ENCODE measurements at regions not wholly inside any gene's neighbourhood (a gene's known extent, or its start where the extent isn't known, plus 50 kb on each side); places are given as distances from the start of the nearest gene placed in this dataset.

DNA sequence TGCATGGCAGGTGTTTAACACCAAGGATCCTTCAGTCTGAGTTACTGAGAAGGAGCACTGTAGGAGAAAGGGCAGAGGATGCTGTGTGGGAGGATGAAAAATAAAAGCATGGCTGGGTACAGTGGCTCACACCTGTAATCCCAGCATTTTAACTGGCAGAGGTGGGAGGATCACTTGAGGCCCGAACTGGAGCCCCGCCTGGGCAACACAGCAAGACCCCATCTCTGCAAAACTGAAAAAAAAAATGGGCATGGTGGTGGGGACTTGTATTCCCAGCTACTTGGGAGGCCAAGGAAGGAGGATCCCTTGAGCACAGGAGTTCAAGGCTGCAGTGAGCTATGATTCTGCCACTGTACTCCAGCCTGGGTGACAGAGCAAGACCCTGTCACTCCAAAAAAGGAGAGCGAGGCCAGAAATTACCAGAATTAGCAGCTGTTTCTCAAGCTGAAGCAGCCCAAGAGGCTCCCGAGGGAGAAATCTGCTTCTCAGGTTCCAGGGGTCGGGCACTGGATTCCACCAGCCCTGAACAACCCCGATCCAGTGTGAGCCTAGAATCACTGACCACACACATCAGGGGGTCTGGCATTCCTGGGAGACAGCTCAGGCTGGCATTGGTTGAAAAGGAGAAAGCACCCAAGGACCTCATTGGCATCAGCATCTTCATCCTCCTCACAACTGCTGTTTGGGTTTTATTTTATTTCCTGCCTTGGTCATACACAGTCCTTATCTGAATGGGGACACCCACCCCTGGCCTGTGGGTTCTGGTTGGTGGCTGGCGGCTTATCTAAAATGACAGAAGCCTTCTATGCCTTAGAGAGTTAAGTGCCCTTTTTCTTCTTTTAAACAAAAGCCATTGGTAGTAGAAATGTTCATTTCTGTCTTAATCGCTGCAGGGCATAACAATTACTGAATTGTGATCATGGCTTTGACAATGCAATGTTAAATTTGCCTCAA is 66.3 kb upstream of the TRIM2 start:
- H3K27ac ChIP-seq (ENCODE audit: low read depth in 1 of 2, low read length in 2 of 2), result no peak overlapping the region
- H3K36me3 ChIP-seq (ENCODE audit: control insufficient read depth in 4 of 4, insufficient read depth in 3 of 4, low read depth in 1 of 4, low read length in 3 of 4), result no peaks in the 10 kb centered on the region
- H3K27me3 ChIP-seq (ENCODE audit: control insufficient read depth in 4 of 4, insufficient read depth in 4 of 4, low read length in 3 of 4), result no peaks in the 10 kb centered on the region
- WGBS, result 87% methylated on average over 8 of the region's 8 CpGs
- TF ChIP-seq, protein P1, sequence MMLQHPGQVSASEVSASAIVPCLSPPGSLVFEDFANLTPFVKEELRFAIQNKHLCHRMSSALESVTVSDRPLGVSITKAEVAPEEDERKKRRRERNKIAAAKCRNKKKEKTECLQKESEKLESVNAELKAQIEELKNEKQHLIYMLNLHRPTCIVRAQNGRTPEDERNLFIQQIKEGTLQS (IDR thresholded peaks at IDR 0.05), result no peak
- TF ChIP-seq, protein P2, sequence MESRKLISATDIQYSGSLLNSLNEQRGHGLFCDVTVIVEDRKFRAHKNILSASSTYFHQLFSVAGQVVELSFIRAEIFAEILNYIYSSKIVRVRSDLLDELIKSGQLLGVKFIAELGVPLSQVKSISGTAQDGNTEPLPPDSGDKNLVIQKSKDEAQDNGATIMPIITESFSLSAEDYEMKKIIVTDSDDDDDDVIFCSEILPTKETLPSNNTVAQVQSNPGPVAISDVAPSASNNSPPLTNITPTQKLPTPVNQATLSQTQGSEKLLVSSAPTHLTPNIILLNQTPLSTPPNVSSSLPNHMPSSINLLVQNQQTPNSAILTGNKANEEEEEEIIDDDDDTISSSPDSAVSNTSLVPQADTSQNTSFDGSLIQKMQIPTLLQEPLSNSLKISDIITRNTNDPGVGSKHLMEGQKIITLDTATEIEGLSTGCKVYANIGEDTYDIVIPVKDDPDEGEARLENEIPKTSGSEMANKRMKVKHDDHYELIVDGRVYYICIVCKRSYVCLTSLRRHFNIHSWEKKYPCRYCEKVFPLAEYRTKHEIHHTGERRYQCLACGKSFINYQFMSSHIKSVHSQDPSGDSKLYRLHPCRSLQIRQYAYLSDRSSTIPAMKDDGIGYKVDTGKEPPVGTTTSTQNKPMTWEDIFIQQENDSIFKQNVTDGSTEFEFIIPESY (IDR thresholded peaks at IDR 0.05), result no peak
- TF ChIP-seq TAF1 (conservative IDR thresholded peaks at IDR 0.05), result no peak
- no peak for TF ChIP-seq SP1 (IDR thresholded peaks at IDR 0.05)
- TF ChIP-seq HNF4A (conservative IDR thresholded peaks at IDR 0.05), result no peak
- no peak for TF ChIP-seq JUND (IDR thresholded peaks at IDR 0.05)
- TF ChIP-seq NR2F2 (IDR thresholded peaks at IDR 0.05), result no peak
- no peak for TF ChIP-seq HNF4G (IDR thresholded peaks at IDR 0.05)
- peaks cover 0 to 2% (median 1%) of the 10 kb centered on the region in 4 donors for H3K4me1 ChIP-seq (ENCODE audit: control insufficient read depth in 4 of 4, insufficient read depth in 4 of 4, low read length in 3 of 4)
- H3K9ac ChIP-seq (ENCODE audit: low read depth in 1 of 2, low read length in 2 of 2), result no peak overlapping the region
- no peaks in the 10 kb centered on the region for H3K9me3 ChIP-seq (ENCODE audit: control insufficient read depth in 4 of 4, low read length in 3 of 4)
- no peak overlapping the region for H3K4me3 ChIP-seq (ENCODE audit: low read depth in 1 of 3, low read length in 3 of 3)
- DNase-seq (ENCODE audit: low spot score), result peak; percentile 57

DNA sequence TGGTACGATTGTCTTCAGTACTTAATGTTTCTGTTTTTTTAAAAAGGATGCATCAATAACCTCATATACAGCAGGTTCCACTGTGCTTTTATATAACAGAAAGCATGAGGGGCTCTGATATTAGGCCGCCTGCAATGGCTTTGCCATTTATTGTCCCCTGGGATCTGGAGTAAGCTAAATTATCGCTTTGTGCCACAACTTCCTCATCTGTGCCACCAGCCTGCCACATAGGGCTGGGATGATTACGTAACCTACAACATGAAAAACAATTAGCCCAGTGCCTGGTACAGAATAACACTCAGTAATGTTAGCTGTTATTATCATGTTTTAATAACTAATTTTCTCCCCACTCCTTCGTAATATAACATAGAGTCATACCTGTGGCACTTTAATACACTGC is 65.5 kb upstream of the TRIM2 start:
- no peak overlapping the region for H3K9ac ChIP-seq (ENCODE audit: low read depth in 1 of 2, low read length in 2 of 2)
- H3K4me1 ChIP-seq (ENCODE audit: control insufficient read depth in 4 of 4, insufficient read depth in 4 of 4, low read length in 3 of 4), result peaks cover 3 to 7% (median 6%) of the 10 kb centered on the region in 4 donors
- TF ChIP-seq, protein P3, sequence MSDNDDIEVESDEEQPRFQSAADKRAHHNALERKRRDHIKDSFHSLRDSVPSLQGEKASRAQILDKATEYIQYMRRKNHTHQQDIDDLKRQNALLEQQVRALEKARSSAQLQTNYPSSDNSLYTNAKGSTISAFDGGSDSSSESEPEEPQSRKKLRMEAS (IDR thresholded peaks at IDR 0.05), result no peak
- TF ChIP-seq HNF4G (IDR thresholded peaks at IDR 0.05) (no peak), EGR1 (IDR thresholded peaks at IDR 0.05; ENCODE audit: low read depth in 2 of 2) (no peak), RAD21 (IDR thresholded peaks at IDR 0.05) (no peak), NR2F2 (IDR thresholded peaks at IDR 0.05) (no peak), RXRA (IDR thresholded peaks at IDR 0.05) (no peak), HNF4A (conservative IDR thresholded peaks at IDR 0.05) (no peak)
- TF ChIP-seq, protein P4, sequence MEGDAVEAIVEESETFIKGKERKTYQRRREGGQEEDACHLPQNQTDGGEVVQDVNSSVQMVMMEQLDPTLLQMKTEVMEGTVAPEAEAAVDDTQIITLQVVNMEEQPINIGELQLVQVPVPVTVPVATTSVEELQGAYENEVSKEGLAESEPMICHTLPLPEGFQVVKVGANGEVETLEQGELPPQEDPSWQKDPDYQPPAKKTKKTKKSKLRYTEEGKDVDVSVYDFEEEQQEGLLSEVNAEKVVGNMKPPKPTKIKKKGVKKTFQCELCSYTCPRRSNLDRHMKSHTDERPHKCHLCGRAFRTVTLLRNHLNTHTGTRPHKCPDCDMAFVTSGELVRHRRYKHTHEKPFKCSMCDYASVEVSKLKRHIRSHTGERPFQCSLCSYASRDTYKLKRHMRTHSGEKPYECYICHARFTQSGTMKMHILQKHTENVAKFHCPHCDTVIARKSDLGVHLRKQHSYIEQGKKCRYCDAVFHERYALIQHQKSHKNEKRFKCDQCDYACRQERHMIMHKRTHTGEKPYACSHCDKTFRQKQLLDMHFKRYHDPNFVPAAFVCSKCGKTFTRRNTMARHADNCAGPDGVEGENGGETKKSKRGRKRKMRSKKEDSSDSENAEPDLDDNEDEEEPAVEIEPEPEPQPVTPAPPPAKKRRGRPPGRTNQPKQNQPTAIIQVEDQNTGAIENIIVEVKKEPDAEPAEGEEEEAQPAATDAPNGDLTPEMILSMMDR (IDR thresholded peaks at IDR 0.05; ENCODE audit: low read depth, low read length, missing input control), result no peak
- TF ChIP-seq, protein P5, sequence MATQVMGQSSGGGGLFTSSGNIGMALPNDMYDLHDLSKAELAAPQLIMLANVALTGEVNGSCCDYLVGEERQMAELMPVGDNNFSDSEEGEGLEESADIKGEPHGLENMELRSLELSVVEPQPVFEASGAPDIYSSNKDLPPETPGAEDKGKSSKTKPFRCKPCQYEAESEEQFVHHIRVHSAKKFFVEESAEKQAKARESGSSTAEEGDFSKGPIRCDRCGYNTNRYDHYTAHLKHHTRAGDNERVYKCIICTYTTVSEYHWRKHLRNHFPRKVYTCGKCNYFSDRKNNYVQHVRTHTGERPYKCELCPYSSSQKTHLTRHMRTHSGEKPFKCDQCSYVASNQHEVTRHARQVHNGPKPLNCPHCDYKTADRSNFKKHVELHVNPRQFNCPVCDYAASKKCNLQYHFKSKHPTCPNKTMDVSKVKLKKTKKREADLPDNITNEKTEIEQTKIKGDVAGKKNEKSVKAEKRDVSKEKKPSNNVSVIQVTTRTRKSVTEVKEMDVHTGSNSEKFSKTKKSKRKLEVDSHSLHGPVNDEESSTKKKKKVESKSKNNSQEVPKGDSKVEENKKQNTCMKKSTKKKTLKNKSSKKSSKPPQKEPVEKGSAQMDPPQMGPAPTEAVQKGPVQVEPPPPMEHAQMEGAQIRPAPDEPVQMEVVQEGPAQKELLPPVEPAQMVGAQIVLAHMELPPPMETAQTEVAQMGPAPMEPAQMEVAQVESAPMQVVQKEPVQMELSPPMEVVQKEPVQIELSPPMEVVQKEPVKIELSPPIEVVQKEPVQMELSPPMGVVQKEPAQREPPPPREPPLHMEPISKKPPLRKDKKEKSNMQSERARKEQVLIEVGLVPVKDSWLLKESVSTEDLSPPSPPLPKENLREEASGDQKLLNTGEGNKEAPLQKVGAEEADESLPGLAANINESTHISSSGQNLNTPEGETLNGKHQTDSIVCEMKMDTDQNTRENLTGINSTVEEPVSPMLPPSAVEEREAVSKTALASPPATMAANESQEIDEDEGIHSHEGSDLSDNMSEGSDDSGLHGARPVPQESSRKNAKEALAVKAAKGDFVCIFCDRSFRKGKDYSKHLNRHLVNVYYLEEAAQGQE (IDR thresholded peaks at IDR 0.05), result no peak
- no peaks in the 10 kb centered on the region for H3K9me3 ChIP-seq (ENCODE audit: control insufficient read depth in 4 of 4, low read length in 3 of 4)
- H3K27me3 ChIP-seq (ENCODE audit: control insufficient read depth in 4 of 4, insufficient read depth in 4 of 4, low read length in 3 of 4), result no peaks in the 10 kb centered on the region
- no peaks in the 10 kb centered on the region for H3K36me3 ChIP-seq (ENCODE audit: control insufficient read depth in 4 of 4, insufficient read depth in 3 of 4, low read depth in 1 of 4, low read length in 3 of 4)
- H3K27ac ChIP-seq (ENCODE audit: low read depth in 1 of 2, low read length in 2 of 2), result no peak overlapping the region
- WGBS, result 83% methylated on average over 5 of the region's 5 CpGs
- no peak overlapping the region for H3K4me3 ChIP-seq (ENCODE audit: low read depth in 1 of 3, low read length in 3 of 3)
- DNase-seq (ENCODE audit: low spot score), result no peak
